PFSK-1 (cell line): ENCODE measurements at regions not wholly inside any gene's neighbourhood (a gene's known extent, or its start where the extent isn't known, plus 50 kb on each side); places are given as distances from the start of the nearest gene placed in this dataset.

Experiments
- FOXP2 ChIP-seq: optimal IDR thresholded peaks from 2 replicates; pipeline ENCODE3; 2011; ENCODE audit warnings: borderline replicate concordance, control low read depth, inconsistent platforms; ENCODE audit not compliant: insufficient read depth; ENCODE audit errors: extremely low read length, extremely low read depth
- POLR2AphosphoS5 ChIP-seq: IDR thresholded peaks from 2 replicates; pipeline ENCODE4 v1.6.1; 2012; ENCODE audit warnings: low read depth, mild to moderate bottlenecking, control low read depth, low read length, moderate library complexity
- REST ChIP-seq, 2 experiments: IDR thresholded peaks; 2 replicates each; pipeline versions ENCODE4 v1.6.1 to v1.8.0; 2011 to 2012; ENCODE audit warnings: low read depth in 2 of 2, low read length in 2 of 2, control low read depth in 1 of 2, inconsistent platforms in 1 of 2, mild to moderate bottlenecking in 1 of 2, moderate library complexity in 1 of 2; ENCODE audit not compliant: insufficient read depth in 1 of 2
- SIN3A ChIP-seq: IDR thresholded peaks from 2 replicates; pipeline ENCODE4 v1.6.1; 2012; ENCODE audit warnings: mild to moderate bottlenecking, low read length, moderate library complexity, borderline replicate concordance; ENCODE audit not compliant: insufficient read depth
- TAF1 ChIP-seq: IDR thresholded peaks from 2 replicates; pipeline ENCODE4 v1.6.1; 2012; ENCODE audit warnings: low read length, control low read depth, borderline replicate concordance; ENCODE audit not compliant: insufficient read depth

GRCh38 chr15:99921101-99921500 lies 187.9 kb upstream of the LYSMD4 start:
- no peak for TF ChIP-seq POLR2AphosphoS5
- TF ChIP-seq SIN3A = no peak
- no peak for TF ChIP-seq TAF1
- no peak for TF ChIP-seq FOXP2
- no peak for TF ChIP-seq REST (IDR thresholded peaks at IDR 0.05; ENCODE audit: insufficient read depth in 1 of 2, low read depth in 2 of 2, low read length in 2 of 2)

GRCh38 chr15:99918072-99918471 lies 184.8 kb upstream of the LYSMD4 start:
- TF ChIP-seq REST (IDR thresholded peaks at IDR 0.05; ENCODE audit: insufficient read depth in 1 of 2, low read depth in 2 of 2, low read length in 2 of 2) (no peak), SIN3A (no peak), FOXP2 (no peak)

- TF ChIP-seq REST (IDR thresholded peaks at IDR 0.05; ENCODE audit: insufficient read depth in 1 of 2, low read depth in 2 of 2, low read length in 2 of 2) (no peak), POLR2AphosphoS5 (no peak), TAF1 (no peak), FOXP2 (no peak), SIN3A (no peak)
These were observed 184.0 kb upstream of the LYSMD4 start for GRCh38 chr15:99917252-99917651.

GRCh38 chr15:99916668-99917223 lies 183.5 kb upstream of the LYSMD4 start:
- TF ChIP-seq TAF1 = no peak
- no peak for TF ChIP-seq FOXP2
- TF ChIP-seq REST (IDR thresholded peaks at IDR 0.05; ENCODE audit: insufficient read depth in 1 of 2, low read depth in 2 of 2, low read length in 2 of 2) = no peak
- no peak for TF ChIP-seq POLR2AphosphoS5
- TF ChIP-seq SIN3A = no peak

GRCh38 chr15:99914723-99915122 lies 181.5 kb upstream of the LYSMD4 start:
- no peak for TF ChIP-seq POLR2AphosphoS5
- TF ChIP-seq REST (IDR thresholded peaks at IDR 0.05; ENCODE audit: insufficient read depth in 1 of 2, low read depth in 2 of 2, low read length in 2 of 2) = no peak
- no peak for TF ChIP-seq FOXP2
- TF ChIP-seq TAF1 = no peak
- no peak for TF ChIP-seq SIN3A
